Bronchial epithelial cell (primary cell): ENCODE measurements at regions not wholly inside any gene's neighbourhood (a gene's known extent, or its start where the extent isn't known, plus 50 kb on each side); places are given as distances from the start of the nearest gene placed in this dataset.

ENCODE experiments used
- DNase-seq: peaks from one replicate; pipeline ENCODE4 v3.0.0-alpha.2; 2010; ENCODE audit warnings: low read depth
- FAIRE-seq: peaks from 2 replicates; lab custom pipeline; 2011; peaks lifted over from hg19 to GRCh38; lab: Jason Lieb, UNC
- H3K27me3 ChIP-seq: 2 replicates; pipeline ENCODE4 v1.5.1; 2011; ENCODE audit warnings: low read length; ENCODE audit not compliant: control insufficient read depth, insufficient read depth
- H3K36me3 ChIP-seq: 2 replicates; pipeline ENCODE4 v1.5.1; 2011; ENCODE audit warnings: low read length; ENCODE audit not compliant: control insufficient read depth, insufficient read depth
- H3K4me3 ChIP-seq: 2 replicates; pipeline ENCODE4 v1.5.1; 2011; ENCODE audit warnings: mild to moderate bottlenecking, low read depth, low read length, control low read depth
- CTCF ChIP-seq: IDR thresholded peaks from 2 replicates; pipeline ENCODE4 v1.5.1; 2011; ENCODE audit warnings: mild to moderate bottlenecking, moderate library complexity, low read length, control low read depth, inconsistent platforms; ENCODE audit not compliant: insufficient read depth, severe bottlenecking

GRCh38 chr2:55811048-55811447, 112.5 kb downstream of the EFEMP1 start:
- TF ChIP-seq CTCF: no peak
- no peak for FAIRE-seq
- Histone ChIP-seq H3K27me3 (no peaks in the 10 kb centered on the region), H3K4me3 (no peak overlapping the region), H3K36me3 (no peaks in the 10 kb centered on the region)
- no peak for DNase-seq

- H3K36me3 ChIP-seq: no peaks in the 10 kb centered on the region
- no peak for FAIRE-seq
- H3K27me3 ChIP-seq: no peaks in the 10 kb centered on the region
- peak; percentile 14 for DNase-seq
- H3K4me3 ChIP-seq: no peak overlapping the region
- no peak for TF ChIP-seq CTCF
These were observed 113.0 kb downstream of the EFEMP1 start for GRCh38 chr2:55810622-55811020.

GRCh38 chr2:55809875-55810621, 113.5 kb downstream of the EFEMP1 start:
- Histone ChIP-seq H3K27me3 (no peaks in the 10 kb centered on the region), H3K4me3 (no peak overlapping the region), H3K36me3 (no peaks in the 10 kb centered on the region)
- TF ChIP-seq CTCF: no peak
- FAIRE-seq (no peak), DNase-seq (peak; percentile 13)

GRCh38 chr2:55807900-55808299, 114.3 kb upstream of the PNPT1 start:
- TF ChIP-seq CTCF: no peak
- Histone ChIP-seq H3K36me3 (no peaks in the 10 kb centered on the region), H3K4me3 (no peak overlapping the region), H3K27me3 (no peaks in the 10 kb centered on the region)
- DNase-seq (no peak), FAIRE-seq (no peak)

- Histone ChIP-seq H3K27me3 (no peaks in the 10 kb centered on the region), H3K36me3 (no peaks in the 10 kb centered on the region), H3K4me3 (no peak overlapping the region)
- FAIRE-seq: no peak
- no peak for DNase-seq
- no peak for TF ChIP-seq CTCF
These were observed 112.0 kb upstream of the PNPT1 start for GRCh38 chr2:55805686-55806085.

GRCh38 chr2:55804535-55804934, 110.9 kb upstream of the PNPT1 start:
- no peak for FAIRE-seq
- TF ChIP-seq CTCF: no peak
- no peaks in the 10 kb centered on the region for H3K36me3 ChIP-seq
- DNase-seq: no peak
- no peaks in the 10 kb centered on the region for H3K27me3 ChIP-seq
- H3K4me3 ChIP-seq: no peak overlapping the region
